ENCODE measurements at regions not wholly inside any gene's neighbourhood (a gene's known extent, or its start where the extent isn't known, plus 50 kb on each side); places are given as distances from the start of the nearest gene placed in this dataset.
"Not testable (repeated sequence)": the region's sequence is repeated elsewhere in the genome, so short reads cannot be mapped to it uniquely, and the experiment has no call there.

DNA sequence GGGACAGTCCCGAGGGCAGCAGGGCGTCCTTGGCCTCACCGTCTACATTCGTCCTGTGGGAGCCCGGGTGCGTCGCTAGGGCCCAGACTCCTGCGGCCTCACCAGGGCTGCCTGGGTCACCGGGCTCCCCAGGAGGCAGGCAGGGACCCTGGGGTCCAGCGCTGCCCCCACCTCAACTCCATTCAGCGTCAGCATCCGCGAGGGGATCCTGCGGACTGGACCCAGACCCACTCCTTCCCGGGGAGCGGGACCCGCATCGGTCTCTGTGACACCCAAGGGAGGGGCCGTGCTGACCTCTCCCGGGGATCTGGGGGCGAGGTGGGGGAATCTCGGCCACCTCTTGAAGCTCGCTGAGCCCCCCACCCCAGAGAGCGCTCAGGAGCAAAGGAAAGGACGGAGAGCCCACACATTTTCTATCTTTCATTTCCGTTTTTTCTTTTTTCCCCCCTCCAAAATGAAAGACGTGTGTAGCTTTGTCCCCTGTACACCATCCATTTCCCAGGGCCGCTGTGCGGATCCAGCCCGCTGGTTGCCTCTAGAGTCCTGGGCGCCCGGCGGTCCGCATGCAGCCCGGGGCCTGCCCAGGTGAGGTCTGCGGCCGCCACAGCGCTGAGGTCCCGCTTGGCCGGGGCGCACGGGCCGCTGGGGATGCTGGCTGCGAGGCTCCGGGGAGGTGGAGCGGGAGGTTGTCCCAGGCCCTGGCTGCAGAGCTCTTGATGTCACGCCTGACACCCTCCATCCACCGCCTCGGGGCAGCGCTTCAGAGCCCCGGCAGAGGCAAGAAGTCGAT lies 178.0 kb upstream of the TPTE start:
- not testable (repeated sequence) for H3K4ac ChIP-seq (ENCODE audit: low read depth in 1 of 2, low read length in 2 of 2); H3K23ac ChIP-seq (ENCODE audit: low read length in 2 of 2); H3K14ac ChIP-seq (ENCODE audit: low read length in 2 of 2); H2BK12ac ChIP-seq (ENCODE audit: low read length in 2 of 2); H3K27ac ChIP-seq (ENCODE audit: low read length, poor library complexity, severe bottlenecking); DNase-seq; H2AFZ ChIP-seq (ENCODE audit: low read depth, low read length); H3K36me3 ChIP-seq (ENCODE audit: control insufficient read depth in 1 of 2, insufficient read depth in 2 of 2, low read depth in 1 of 2, low read length in 2 of 2); H2BK5ac ChIP-seq (ENCODE audit: low read depth, low read length, poor library complexity, severe bottlenecking); H3K18ac ChIP-seq (ENCODE audit: low read depth in 1 of 2, low read length in 2 of 2); H3K4me2 ChIP-seq (ENCODE audit: low read length, poor library complexity, severe bottlenecking); H2AK5ac ChIP-seq (ENCODE audit: low read length, severe bottlenecking); H2BK120ac ChIP-seq (ENCODE audit: low read depth, low read length); H3K9ac ChIP-seq (ENCODE audit: low read length); H2BK15ac ChIP-seq (ENCODE audit: low read depth, poor library complexity, severe bottlenecking); H4K8ac ChIP-seq (ENCODE audit: low read length); H3K79me1 ChIP-seq (replicated peaks; ENCODE audit: low read length, poor library complexity, severe bottlenecking); H3K4me1 ChIP-seq (ENCODE audit: control insufficient read depth, insufficient read depth, low read depth, low read length); H4K91ac ChIP-seq (ENCODE audit: low read length); H3K27me3 ChIP-seq (ENCODE audit: control insufficient read depth in 1 of 2, insufficient read depth in 1 of 2, low read length in 2 of 2); H3K4me3 ChIP-seq (ENCODE audit: insufficient read depth in 1 of 2, low read depth in 1 of 2, low read length in 2 of 2)
- H3K9me3 ChIP-seq (ENCODE audit: control insufficient read depth, low read length): peaks cover 17% of the 10 kb centered on the region
- WGBS: 88% methylated on average over 42 of the region's 52 CpGs

DNA sequence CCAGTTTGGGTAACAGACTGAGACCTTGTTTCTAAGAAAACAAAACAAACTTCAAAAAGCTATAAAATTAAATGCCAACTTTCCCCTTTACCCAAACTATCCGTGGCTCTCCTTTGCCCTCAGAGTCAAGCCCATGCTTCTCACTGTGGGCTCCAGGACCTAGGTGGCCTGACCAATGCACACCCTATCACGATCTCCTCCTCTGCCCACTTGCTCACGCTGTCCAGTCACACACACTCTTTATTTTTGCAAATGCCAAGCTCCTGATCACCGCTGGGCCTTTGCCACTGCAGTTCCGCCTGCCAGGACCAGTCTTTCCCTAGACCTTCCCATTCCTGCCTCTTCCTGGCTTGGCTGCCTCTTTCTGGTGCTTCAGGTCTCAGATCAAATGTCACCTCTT lies 177.1 kb upstream of the TPTE start:
- H3K79me1 ChIP-seq (replicated peaks; ENCODE audit: low read length, poor library complexity, severe bottlenecking); H2AK5ac ChIP-seq (ENCODE audit: low read length, severe bottlenecking); H3K27ac ChIP-seq (ENCODE audit: low read length, poor library complexity, severe bottlenecking); H3K4me3 ChIP-seq (ENCODE audit: insufficient read depth in 1 of 2, low read depth in 1 of 2, low read length in 2 of 2); H4K8ac ChIP-seq (ENCODE audit: low read length); H3K9ac ChIP-seq (ENCODE audit: low read length); H3K23ac ChIP-seq (ENCODE audit: low read length in 2 of 2); H3K4me2 ChIP-seq (ENCODE audit: low read length, poor library complexity, severe bottlenecking); H2AFZ ChIP-seq (ENCODE audit: low read depth, low read length); H2BK12ac ChIP-seq (ENCODE audit: low read length in 2 of 2); H4K91ac ChIP-seq (ENCODE audit: low read length); H3K36me3 ChIP-seq (ENCODE audit: control insufficient read depth in 1 of 2, insufficient read depth in 2 of 2, low read depth in 1 of 2, low read length in 2 of 2); H2BK120ac ChIP-seq (ENCODE audit: low read depth, low read length); H2BK15ac ChIP-seq (ENCODE audit: low read depth, poor library complexity, severe bottlenecking); DNase-seq; H3K18ac ChIP-seq (ENCODE audit: low read depth in 1 of 2, low read length in 2 of 2); H3K4me1 ChIP-seq (ENCODE audit: control insufficient read depth, insufficient read depth, low read depth, low read length); H3K14ac ChIP-seq (ENCODE audit: low read length in 2 of 2); H3K27me3 ChIP-seq (ENCODE audit: control insufficient read depth in 1 of 2, insufficient read depth in 1 of 2, low read length in 2 of 2); H3K4ac ChIP-seq (ENCODE audit: low read depth in 1 of 2, low read length in 2 of 2); H2BK5ac ChIP-seq (ENCODE audit: low read depth, low read length, poor library complexity, severe bottlenecking): not testable (repeated sequence)
- H3K9me3 ChIP-seq (ENCODE audit: control insufficient read depth, low read length): peaks cover 15% of the 10 kb centered on the region
- WGBS: 32% methylated on average over 5 of the region's 5 CpGs

DNA sequence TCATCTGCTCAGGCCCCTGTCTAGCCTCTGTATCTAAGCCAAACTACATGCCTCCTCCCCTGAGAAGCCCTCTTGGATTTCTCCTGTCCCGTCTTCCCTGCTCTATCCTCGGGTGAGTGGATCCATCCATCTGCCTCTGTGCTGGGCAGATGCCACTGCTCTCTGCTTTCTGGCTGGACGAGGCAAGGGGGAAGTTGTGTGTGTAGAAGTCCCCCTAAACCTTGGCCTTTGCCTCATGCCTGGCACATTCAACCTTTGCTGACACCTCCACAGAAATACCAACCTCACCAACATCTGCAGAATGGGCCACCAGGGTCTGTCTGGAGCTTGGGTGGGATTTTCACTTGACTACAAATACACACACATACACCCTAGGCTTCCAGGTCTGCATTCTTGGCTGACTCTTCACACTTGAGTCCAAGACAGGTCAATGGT lies 176.2 kb upstream of the TPTE start:
- not testable (repeated sequence) for H2BK12ac ChIP-seq (ENCODE audit: low read length in 2 of 2); H3K79me1 ChIP-seq (replicated peaks; ENCODE audit: low read length, poor library complexity, severe bottlenecking); H2BK15ac ChIP-seq (ENCODE audit: low read depth, poor library complexity, severe bottlenecking); H3K4ac ChIP-seq (ENCODE audit: low read depth in 1 of 2, low read length in 2 of 2); H3K4me1 ChIP-seq (ENCODE audit: control insufficient read depth, insufficient read depth, low read depth, low read length); H2AFZ ChIP-seq (ENCODE audit: low read depth, low read length); H3K9ac ChIP-seq (ENCODE audit: low read length); H3K23ac ChIP-seq (ENCODE audit: low read length in 2 of 2); H3K14ac ChIP-seq (ENCODE audit: low read length in 2 of 2); H3K27ac ChIP-seq (ENCODE audit: low read length, poor library complexity, severe bottlenecking); H3K4me3 ChIP-seq (ENCODE audit: insufficient read depth in 1 of 2, low read depth in 1 of 2, low read length in 2 of 2); H4K91ac ChIP-seq (ENCODE audit: low read length); H3K27me3 ChIP-seq (ENCODE audit: control insufficient read depth in 1 of 2, insufficient read depth in 1 of 2, low read length in 2 of 2); H2BK120ac ChIP-seq (ENCODE audit: low read depth, low read length); DNase-seq; H3K18ac ChIP-seq (ENCODE audit: low read depth in 1 of 2, low read length in 2 of 2); H3K36me3 ChIP-seq (ENCODE audit: control insufficient read depth in 1 of 2, insufficient read depth in 2 of 2, low read depth in 1 of 2, low read length in 2 of 2); H2AK5ac ChIP-seq (ENCODE audit: low read length, severe bottlenecking); H2BK5ac ChIP-seq (ENCODE audit: low read depth, low read length, poor library complexity, severe bottlenecking); H3K4me2 ChIP-seq (ENCODE audit: low read length, poor library complexity, severe bottlenecking); H4K8ac ChIP-seq (ENCODE audit: low read length)
- WGBS: 45% methylated on average over 3 of the region's 3 CpGs
- H3K9me3 ChIP-seq (ENCODE audit: control insufficient read depth, low read length): peaks cover 15% of the 10 kb centered on the region

DNA sequence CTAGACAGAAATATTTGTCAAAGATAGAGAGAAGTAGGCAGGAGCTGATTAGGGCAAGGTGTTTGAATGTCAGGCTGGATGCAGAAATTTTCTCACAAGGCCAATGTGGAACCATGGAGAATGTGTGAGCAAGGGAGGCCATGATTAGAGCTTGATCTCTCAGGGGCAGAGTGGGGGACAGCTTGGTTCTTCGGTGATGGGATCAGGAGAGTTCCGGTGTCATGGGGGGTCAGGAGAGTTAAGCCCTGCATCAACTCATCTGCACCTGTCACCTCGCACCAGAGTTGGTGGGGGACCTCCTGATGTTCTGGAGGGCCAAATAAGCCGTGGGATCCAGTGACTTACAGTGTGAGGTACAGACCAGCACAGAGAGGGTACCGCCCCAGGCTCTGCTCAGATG lies 175.1 kb upstream of the TPTE start:
- H3K23ac ChIP-seq (ENCODE audit: low read length in 2 of 2); H3K14ac ChIP-seq (ENCODE audit: low read length in 2 of 2); H2AFZ ChIP-seq (ENCODE audit: low read depth, low read length); H3K4ac ChIP-seq (ENCODE audit: low read depth in 1 of 2, low read length in 2 of 2); H3K9ac ChIP-seq (ENCODE audit: low read length); H4K91ac ChIP-seq (ENCODE audit: low read length); H2BK12ac ChIP-seq (ENCODE audit: low read length in 2 of 2); H3K4me3 ChIP-seq (ENCODE audit: insufficient read depth in 1 of 2, low read depth in 1 of 2, low read length in 2 of 2); H2BK15ac ChIP-seq (ENCODE audit: low read depth, poor library complexity, severe bottlenecking); H2AK5ac ChIP-seq (ENCODE audit: low read length, severe bottlenecking); H2BK5ac ChIP-seq (ENCODE audit: low read depth, low read length, poor library complexity, severe bottlenecking); H3K79me1 ChIP-seq (replicated peaks; ENCODE audit: low read length, poor library complexity, severe bottlenecking); H3K27me3 ChIP-seq (ENCODE audit: control insufficient read depth in 1 of 2, insufficient read depth in 1 of 2, low read length in 2 of 2); H2BK120ac ChIP-seq (ENCODE audit: low read depth, low read length); H4K8ac ChIP-seq (ENCODE audit: low read length); H3K4me2 ChIP-seq (ENCODE audit: low read length, poor library complexity, severe bottlenecking); H3K18ac ChIP-seq (ENCODE audit: low read depth in 1 of 2, low read length in 2 of 2); DNase-seq; H3K27ac ChIP-seq (ENCODE audit: low read length, poor library complexity, severe bottlenecking); H3K36me3 ChIP-seq (ENCODE audit: control insufficient read depth in 1 of 2, insufficient read depth in 2 of 2, low read depth in 1 of 2, low read length in 2 of 2); H3K4me1 ChIP-seq (ENCODE audit: control insufficient read depth, insufficient read depth, low read depth, low read length): not testable (repeated sequence)
- 100% methylated on average over 2 of the region's 5 CpGs for WGBS
- peaks cover 15% of the 10 kb centered on the region for H3K9me3 ChIP-seq (ENCODE audit: control insufficient read depth, low read length)

Data from mesenchymal stem cell (in vitro differentiated cells and primary cell).